Amygdala (tissue), 56 donors: ENCODE measurements at regions not wholly inside any gene's neighbourhood (a gene's known extent, or its start where the extent isn't known, plus 50 kb on each side); places are given as distances from the start of the nearest gene placed in this dataset.
A peak's percentile ranks its signal among the peaks of the same experiment; 100 is the strongest.
"Not testable (repeated sequence)": the region's sequence is repeated elsewhere in the genome, so short reads cannot be mapped to it uniquely, and the experiment has no call there.

Experiments
- DNase-seq, 56 donors: peaks; one replicate each; lab custom pipeline; 2025; lab: John Stamatoyannopoulos, UW

GRCh38 chrX:106220177-106220576, 52.1 kb downstream of the PWWP3B start:
- DNase-seq = peak in 2 of 56 donors; percentile 0

- no peak for DNase-seq
These were observed 75.3 kb downstream of the PWWP3B start for GRCh38 chrX:106243376-106243775.

GRCh38 chrX:106246511-106246910, 78.4 kb downstream of the PWWP3B start:
- DNase-seq = no peak

- DNase-seq = no peak
These were observed 79.1 kb downstream of the PWWP3B start for GRCh38 chrX:106247162-106247561.

- DNase-seq = no peak
These were observed 81.7 kb downstream of the PWWP3B start for GRCh38 chrX:106249706-106250379.

- DNase-seq = no peak
These were observed 95.7 kb downstream of the PWWP3B start for GRCh38 chrX:106263817-106264216.

- not testable (repeated sequence) for DNase-seq
These were observed 106.0 kb downstream of the PWWP3B start for GRCh38 chrX:106273947-106274587.

- DNase-seq = not testable (repeated sequence)
These were observed 107.1 kb downstream of the PWWP3B start for GRCh38 chrX:106275172-106275571.

GRCh38 chrX:106278951-106279350, 110.8 kb downstream of the PWWP3B start:
- no peak for DNase-seq

- no peak for DNase-seq
These were observed 113.3 kb downstream of the PWWP3B start for GRCh38 chrX:106281383-106281782.

- no peak for DNase-seq
These were observed 115.7 kb downstream of the PWWP3B start for GRCh38 chrX:106283841-106284240.

GRCh38 chrX:106284431-106285025, 116.4 kb downstream of the PWWP3B start:
- no peak for DNase-seq

GRCh38 chrX:106286053-106286650, 118.0 kb downstream of the PWWP3B start:
- DNase-seq = no peak

GRCh38 chrX:106290778-106291177, 122.7 kb downstream of the PWWP3B start:
- not testable (repeated sequence) for DNase-seq

GRCh38 chrX:106291779-106292390, 123.8 kb downstream of the PWWP3B start:
- not testable (repeated sequence) for DNase-seq

- DNase-seq = no peak
These were observed 132.1 kb downstream of the PWWP3B start for GRCh38 chrX:106300239-106300638.

- DNase-seq = no peak
These were observed 132.6 kb downstream of the PWWP3B start for GRCh38 chrX:106300656-106301055.

- no peak for DNase-seq
These were observed 134.2 kb downstream of the PWWP3B start for GRCh38 chrX:106302304-106302703.

GRCh38 chrX:106306391-106306947, 138.4 kb downstream of the PWWP3B start:
- no peak for DNase-seq

- DNase-seq = no peak
These were observed 155.3 kb downstream of the PWWP3B start for GRCh38 chrX:106323357-106323756.

- no peak for DNase-seq
These were observed 163.5 kb downstream of the PWWP3B start for GRCh38 chrX:106331606-106332005.
